ENCODE measurements at regions not wholly inside any gene's neighbourhood (a gene's known extent, or its start where the extent isn't known, plus 50 kb on each side); places are given as distances from the start of the nearest gene placed in this dataset.

- Histone ChIP-seq H3K9me3 (no peaks in the 10 kb centered on the region), H3K27me3 (no peaks in the 10 kb centered on the region), H3K4me1 (peaks cover 5% of the 10 kb centered on the region), H3K27ac (no peak overlapping the region), H3K4me3 (no peak overlapping the region), H3K36me3 (ENCODE audit: low read depth, missing control alignments) (no peaks in the 10 kb centered on the region)
- no peak for DNase-seq
- intact Hi-C loops (cut with DNase I; ENCODE audit: low total_unique reads): no loop called here
- no peak for TF ChIP-seq POLR2A (IDR thresholded peaks at IDR 0.05)
- no peak for TF ChIP-seq CTCF (IDR thresholded peaks at IDR 0.05)
- 96 to 98% methylated on average over 1 of the region's 1 CpG for WGBS, 2 donors
Observed at GRCh38 chr10:78901694-78902093, 167.1 kb upstream of the ZMIZ1 start.

GRCh38 chr10:78902815-78903214, 166.0 kb upstream of the ZMIZ1 start:
- no peaks in the 10 kb centered on the region for H3K9me3 ChIP-seq
- peaks cover 8% of the 10 kb centered on the region for H3K4me1 ChIP-seq
- H3K36me3 ChIP-seq (ENCODE audit: low read depth, missing control alignments): no peaks in the 10 kb centered on the region
- TF ChIP-seq CTCF (IDR thresholded peaks at IDR 0.05) (no peak), POLR2A (IDR thresholded peaks at IDR 0.05) (no peak)
- H3K4me3 ChIP-seq: no peak overlapping the region
- no peak overlapping the region for H3K27ac ChIP-seq
- WGBS, 2 donors: 92 to 100% methylated on average over 1 to 3 of the region's 3 CpGs
- intact Hi-C loops (cut with DNase I; ENCODE audit: low total_unique reads): no loop called here
- no peak for DNase-seq
- no peaks in the 10 kb centered on the region for H3K27me3 ChIP-seq

DNA sequence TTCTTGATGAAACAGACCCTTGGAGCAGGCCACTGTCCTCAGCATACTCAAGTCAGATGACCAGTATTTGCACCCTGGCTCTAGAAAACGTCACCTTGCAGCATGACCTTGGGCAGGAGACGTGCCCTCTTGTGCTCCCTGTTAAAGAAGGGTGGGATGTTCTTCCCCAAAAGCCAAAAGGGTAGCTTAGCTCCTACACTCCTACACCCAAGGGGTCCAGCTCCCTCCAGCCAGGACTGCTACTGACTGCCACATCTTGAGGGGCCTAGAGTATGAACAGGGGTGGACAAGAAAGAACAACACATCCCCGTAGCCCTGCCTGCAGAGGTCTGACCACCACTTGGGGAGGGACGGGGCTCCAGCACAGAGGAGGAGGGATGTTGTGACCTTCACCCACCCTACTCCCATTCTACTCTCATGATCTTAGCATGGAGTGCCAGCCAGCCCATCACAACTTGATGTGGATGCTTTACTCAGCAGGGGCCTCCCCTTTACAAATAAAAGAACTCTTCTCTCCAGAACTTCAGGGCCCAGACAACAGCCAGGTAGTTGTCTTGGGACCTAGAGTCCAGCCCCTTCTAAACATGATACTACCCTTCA, 165.3 kb upstream of the ZMIZ1 start:
- Histone ChIP-seq H3K27me3 (no peaks in the 10 kb centered on the region), H3K36me3 (ENCODE audit: low read depth, missing control alignments) (no peaks in the 10 kb centered on the region), H3K27ac (no peak overlapping the region), H3K4me1 (peaks cover 9% of the 10 kb centered on the region), H3K4me3 (no peak overlapping the region), H3K9me3 (no peaks in the 10 kb centered on the region)
- DNase-seq: no peak
- intact Hi-C loops (cut with DNase I; ENCODE audit: low total_unique reads): no loop called here
- no peak for TF ChIP-seq POLR2A (IDR thresholded peaks at IDR 0.05)
- TF ChIP-seq CTCF (IDR thresholded peaks at IDR 0.05): no peak
- WGBS, 2 donors: 84 to 87% methylated on average over 4 of the region's 4 CpGs

DNA sequence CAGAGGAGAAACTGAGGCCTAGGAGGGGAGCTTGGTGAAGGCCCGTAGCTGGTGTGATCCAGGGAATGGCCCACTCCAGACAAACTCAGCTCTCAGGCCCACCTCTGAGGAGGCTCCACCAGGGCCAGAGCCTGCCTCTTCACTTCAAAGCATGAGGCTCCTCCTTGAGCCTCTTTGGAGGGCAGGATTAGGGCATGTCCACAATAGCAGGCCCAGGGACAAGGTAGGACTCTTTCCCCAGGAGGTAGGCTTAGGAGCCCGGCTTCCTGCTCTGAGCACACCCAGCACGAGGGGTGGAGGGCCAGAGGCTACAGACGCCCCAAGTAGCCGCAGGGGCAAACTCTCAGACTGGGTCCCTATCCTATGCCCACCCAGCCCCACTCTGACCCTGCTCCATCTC, 164.6 kb upstream of the ZMIZ1 start:
- no peak for TF ChIP-seq POLR2A (IDR thresholded peaks at IDR 0.05)
- no peak for TF ChIP-seq CTCF (IDR thresholded peaks at IDR 0.05)
- Histone ChIP-seq H3K27me3 (no peaks in the 10 kb centered on the region), H3K4me1 (peaks cover 9% of the 10 kb centered on the region), H3K9me3 (no peaks in the 10 kb centered on the region), H3K36me3 (ENCODE audit: low read depth, missing control alignments) (no peaks in the 10 kb centered on the region), H3K27ac (no peak overlapping the region), H3K4me3 (no peak overlapping the region)
- 84 to 90% methylated on average over 5 of the region's 5 CpGs for whole genome bisulfite sequencing, 2 donors
- intact Hi-C loops (cut with DNase I; ENCODE audit: low total_unique reads): no loop called here
- no peak for DNase-seq

All from testis (tissue), 2 donors.